HG03139 (cell line): ENCODE measurements at regions not wholly inside any gene's neighbourhood (a gene's known extent, or its start where the extent isn't known, plus 50 kb on each side); places are given as distances from the start of the nearest gene placed in this dataset.
"Not testable (repeated sequence)": the region's sequence is repeated elsewhere in the genome, so short reads cannot be mapped to it uniquely, and the experiment has no call there.

ENCODE experiments used
- ATAC-seq: cut with Tn5 transposase; IDR thresholded peaks from one replicate; pipeline ENCODE4 v1.9.1; 2021; ENCODE audit not compliant: unreplicated experiment

DNA sequence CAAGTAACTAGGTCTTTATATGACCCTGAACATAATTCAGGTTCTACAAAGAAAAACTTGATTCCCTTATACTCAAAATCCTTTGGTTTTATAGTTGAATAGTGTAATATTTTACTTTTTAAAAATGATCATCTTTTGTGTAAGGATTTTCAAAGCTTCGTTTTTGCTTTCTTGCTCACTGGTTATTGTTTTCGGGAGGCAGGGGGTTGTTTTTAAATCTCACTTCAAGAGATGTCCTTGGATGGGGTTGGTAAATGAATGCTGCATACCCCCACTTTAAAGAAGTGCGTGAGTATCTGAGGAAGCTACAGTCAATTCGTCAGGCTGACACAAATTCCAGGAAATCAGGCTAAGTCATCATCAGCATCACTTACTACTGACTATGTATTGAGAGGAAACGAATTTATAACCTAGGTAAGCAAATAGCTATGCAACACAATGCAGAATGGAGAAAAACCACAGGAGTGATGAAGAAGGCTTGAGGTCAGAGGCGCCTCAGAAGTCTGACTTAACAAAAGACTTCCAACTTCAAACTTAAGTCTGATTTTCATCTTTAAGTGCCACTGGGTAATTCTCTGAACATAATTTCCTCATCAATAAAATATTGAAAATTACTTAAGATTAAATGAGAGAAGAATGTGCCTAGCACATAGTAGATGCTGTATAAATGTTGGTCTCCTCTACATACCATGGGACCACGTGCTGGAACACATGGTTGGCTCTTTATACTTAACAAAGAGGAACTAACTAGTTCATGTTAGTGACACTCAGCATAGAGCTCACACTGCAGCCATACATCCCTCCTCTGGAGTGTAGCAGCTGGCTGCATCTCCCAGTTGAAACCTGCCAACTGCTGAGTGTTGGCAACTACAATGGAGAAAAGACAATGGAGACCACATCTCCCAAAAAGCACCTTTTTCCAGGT, 106.0 kb upstream of the KIF2A start:
- ATAC-seq = no peak

DNA sequence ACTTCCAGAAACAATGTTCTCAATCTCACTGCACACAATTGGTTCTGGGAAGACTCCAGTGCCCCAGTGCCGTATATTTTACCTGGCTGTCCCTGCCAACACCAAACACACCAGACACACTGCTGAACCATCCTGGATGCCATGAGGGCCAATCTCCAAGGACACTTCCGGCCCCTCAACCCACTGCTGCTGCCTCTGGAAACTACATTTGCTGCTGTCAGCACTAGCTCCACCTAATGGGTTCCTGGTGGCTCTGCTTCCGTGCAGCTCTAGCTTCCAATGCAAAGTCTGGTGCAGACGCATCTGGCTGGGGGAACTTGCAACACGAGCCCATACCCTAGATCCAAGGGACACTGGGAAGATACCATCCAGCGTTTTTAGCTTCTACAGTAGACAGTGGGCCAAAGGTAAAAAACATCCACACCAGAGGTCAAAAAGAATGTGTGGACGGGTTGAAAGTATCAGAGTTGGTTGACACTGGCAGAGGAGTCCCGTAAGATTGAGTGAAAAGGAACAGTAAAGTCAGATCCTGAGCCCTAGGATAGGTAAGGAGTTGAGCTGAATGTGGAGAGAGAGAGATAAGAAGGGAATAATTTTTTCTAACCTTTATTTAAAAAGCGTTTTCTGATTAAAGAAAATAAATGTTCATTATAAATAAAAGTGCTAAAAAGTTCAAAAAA, 99.7 kb upstream of the KIF2A start:
- no peak for ATAC-seq

DNA sequence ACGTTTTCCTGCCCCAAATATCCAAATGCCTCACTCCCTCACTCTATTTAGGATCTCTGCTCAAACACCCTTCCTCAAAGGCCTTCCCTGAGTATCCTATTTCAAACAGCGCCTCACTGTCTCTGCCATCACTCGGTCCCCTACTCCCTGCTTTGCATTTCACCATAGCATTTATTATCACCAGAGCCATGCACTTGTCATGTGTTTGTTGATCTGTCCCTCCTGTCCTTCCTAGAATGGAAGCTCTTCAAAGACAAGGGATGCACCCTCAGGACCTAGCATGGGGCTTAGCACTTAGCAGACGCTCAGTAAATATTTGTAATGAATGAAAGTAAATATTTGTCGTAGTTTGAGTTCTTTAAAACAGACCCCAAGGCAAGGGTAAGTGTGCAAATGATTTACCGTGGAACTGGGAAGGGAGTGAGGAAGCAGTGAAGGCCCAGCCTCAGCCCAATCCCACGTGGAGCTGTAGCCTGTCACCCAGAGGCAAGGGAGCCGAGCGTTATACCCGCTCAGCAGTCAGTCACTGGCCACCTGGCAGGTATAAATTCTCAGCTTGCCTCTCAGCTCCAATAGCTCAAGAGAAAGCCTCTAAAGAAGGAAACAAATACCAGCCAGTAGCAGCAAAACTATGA, 97.7 kb upstream of the KIF2A start:
- no peak for ATAC-seq

DNA sequence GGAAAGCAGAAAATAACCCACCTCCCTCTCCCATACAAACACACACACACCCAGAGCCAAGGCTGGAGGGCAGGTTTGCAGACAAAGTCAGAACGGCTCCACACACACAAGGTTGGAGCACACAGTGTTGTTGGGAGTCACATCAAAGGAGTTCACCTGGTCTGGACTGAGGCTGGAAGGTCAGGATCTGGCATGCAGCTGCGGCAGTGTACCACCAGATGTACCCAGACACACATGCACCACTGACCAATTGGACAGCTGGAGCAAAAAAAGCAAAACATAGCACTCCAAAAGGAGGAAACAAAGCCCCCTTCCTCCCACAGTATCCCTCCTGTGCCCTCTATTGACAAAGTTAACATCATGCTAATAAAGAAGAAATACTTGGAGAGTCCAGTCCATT, 94.6 kb upstream of the KIF2A start:
- no peak for ATAC-seq

DNA sequence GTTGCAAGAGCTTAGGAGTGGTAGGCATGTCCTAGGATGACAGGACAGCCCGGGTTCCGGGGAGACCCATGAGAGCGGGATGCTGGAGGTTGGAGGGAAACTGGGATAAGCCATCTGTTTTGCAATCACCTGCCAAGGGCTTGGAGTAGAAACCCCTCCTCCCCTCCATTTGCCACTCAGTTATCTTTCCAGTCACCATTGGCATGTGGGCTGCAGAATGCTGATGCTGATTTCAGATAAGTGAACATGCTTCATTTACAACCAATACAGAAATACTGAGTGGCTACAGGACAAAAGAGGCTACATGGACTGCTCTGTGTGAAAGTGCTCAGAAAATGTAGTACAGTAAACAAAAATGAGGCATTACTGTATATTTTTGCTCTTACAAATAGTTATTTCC, 93.4 kb upstream of the KIF2A start:
- ATAC-seq = no peak

DNA sequence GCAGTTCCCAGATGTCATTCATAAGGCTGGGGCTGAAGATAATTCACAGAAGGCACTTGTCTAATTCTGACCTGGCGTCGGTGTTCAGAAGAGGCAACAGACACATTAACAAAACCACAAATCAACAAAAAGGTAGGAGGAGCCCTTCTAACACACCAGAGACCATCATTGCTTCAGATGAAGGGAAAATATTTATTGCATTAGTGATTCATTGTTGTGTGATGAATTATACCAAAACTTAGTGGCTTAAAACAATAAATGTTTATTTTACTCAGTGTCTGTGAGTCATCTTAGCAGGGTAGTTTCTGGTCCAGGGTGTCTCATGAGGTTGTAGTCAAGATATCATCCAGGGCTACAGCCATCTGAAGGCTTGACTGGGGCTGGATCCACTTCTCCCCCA, 91.3 kb upstream of the KIF2A start:
- ATAC-seq = no peak

DNA sequence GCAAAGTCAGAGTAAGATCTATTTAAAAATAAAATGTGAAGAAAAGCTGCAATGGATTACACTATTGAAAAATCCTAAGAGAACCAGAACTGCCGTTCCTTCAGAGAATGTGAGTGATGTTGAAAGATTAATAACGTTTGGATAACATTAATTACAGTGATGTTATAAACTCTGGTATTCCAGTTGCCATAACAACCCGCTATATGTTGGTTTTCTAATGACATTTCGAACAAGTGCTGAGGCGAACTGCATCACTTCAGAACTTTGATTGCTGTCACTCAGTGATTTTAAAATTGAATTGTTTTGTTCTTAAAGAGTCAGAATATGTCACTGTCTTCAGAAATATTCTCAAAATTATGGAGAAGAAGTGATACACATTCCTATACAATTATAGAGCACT, 89.4 kb upstream of the KIF2A start:
- ATAC-seq = not testable (repeated sequence)

DNA sequence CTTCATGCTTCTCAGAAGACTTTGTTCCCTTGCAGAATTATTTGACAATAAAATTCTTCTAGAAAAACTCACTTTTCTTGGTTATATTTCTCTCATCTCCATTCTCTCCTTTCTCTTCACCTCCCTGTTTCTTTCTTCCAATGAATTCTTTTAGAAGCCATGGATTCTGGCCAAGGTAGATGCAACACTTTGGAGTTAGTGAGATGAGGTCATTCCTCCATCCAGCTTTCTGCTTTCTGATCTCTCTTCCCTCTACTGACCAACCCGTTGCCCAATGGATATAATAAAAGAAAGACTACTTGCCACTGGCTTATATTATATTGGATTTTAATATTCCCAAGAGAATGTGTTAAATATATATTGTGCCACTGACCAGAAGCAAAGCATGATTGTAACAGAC, 88.9 kb upstream of the KIF2A start:
- ATAC-seq = not testable (repeated sequence)

DNA sequence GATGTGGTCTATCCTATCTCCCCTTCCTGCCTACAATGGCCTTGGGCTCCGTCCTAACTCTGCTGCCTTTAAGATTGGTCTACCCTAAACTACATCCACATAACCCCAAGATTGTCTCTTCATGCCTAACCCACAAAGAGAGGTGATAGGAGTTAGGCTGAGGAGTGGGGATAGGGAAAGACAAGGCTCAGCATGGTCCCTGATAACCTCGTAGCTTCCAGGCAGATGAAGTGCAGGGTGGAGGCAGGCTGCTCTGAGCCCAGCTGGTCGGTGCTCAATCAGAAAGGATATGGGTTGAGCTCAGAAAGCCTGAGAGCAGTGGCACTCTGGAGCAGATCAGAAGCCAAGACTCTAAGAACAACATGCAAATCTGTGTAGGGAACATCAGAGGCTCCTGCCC, 87.1 kb upstream of the KIF2A start:
- ATAC-seq = not testable (repeated sequence)

DNA sequence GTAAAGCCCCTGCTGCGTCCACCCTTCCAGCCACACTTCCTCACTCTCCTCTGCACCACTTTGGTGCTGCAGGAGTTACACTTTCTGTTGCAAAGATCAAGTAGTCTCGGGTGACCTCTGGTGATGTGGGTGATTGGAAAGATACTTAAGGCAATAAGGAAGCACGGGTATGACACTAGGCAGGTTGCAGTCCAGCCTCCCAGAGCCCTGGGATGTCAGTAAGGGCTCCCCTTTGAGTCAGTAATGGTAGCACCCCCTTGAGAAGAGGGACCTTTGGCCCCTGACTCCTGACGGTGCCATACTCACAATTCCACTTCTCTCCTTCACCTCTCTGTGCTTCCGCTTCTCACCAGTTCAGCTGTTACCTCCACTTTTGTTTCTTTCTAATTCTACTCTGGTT, 84.1 kb upstream of the KIF2A start:
- ATAC-seq = not testable (repeated sequence)

DNA sequence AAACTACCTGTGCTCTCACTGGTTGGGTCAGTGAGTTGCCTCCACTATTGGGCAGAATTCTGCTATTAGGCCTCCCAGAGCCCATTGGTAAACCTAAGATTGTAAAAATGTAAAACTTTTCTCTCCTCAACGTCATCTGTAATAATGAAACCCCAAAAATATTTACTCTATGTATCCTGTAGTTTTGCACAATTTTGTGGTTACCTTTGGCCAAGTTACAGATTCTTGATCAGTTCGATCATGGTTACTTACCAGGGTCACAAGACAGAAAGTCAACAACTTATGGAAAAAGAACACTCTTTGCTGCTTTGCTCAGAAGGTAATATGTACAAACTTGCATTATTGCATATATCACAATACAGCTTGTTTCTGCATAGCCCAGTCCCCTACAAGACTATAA, 83.7 kb upstream of the KIF2A start:
- not testable (repeated sequence) for ATAC-seq

DNA sequence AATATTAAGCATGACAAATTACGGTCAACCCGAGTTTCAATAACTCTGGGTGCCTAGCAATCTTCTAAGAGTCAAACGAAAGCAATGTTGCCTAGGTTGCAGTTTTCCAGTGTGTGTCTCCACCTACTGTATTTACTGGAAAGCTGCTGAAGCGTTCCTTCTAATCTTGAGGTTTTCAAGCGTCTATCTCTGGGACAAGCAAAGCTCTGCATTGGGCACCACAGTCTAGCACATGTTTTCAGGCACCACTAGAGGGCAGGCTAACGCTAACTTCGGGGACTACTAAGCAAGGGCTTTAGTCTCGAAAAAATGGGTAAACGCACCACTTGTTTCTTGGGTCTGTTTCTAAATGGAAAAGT, 82.7 kb upstream of the KIF2A start:
- ATAC-seq = peak; percentile 91

DNA sequence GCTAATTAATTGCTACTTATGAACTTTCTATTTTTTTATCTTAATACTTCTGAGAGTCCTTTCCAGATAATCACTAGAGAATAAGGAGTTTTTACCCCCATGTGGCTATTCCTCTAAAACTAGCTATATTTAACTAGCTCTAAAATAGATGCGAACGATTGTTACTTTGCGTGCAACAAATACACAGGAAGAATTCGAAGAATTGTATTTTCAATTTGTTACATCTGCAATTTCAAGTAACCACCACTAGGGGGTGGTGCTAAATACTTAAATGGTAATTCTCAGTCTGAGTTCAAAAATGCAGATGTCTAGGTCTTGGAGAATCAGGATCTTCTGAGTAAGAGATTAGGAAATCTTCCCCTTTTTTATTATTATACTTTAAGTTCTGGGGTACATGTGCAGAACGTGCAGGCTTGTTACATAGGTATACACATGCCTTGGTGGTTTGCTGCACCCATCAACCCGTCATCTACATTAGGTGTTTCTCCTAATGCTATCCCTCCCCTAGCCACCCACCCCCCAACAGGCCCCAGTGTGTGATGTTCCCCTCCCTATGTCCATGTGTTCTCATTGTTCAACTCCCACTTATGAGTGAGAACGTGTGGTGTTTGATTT, 80.9 kb upstream of the KIF2A start:
- not testable (repeated sequence) for ATAC-seq

DNA sequence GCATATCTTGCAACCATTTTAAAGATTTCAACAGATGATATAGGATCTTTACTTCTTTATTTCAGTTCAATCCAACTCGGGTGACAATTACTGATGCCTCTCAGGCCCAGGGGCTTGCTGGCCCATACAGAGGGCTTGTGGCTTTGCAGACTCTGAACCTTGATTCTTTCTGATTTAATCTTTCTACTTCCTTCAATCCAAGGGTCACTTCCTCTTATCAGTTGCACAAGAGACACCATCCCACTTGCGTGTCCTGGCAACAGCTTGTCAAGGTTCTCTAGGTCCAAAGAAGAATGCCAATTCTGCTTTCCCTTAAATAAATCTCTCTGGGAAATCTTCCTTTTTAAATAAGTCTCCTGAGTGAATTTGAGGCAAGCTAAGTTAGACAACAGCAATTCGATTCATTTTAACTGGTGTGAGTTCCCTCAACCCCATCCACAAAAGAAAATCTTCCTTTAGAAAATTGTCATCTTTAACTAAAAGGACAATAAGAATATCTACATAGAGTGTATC, 75.1 kb upstream of the KIF2A start:
- not testable (repeated sequence) for ATAC-seq

DNA sequence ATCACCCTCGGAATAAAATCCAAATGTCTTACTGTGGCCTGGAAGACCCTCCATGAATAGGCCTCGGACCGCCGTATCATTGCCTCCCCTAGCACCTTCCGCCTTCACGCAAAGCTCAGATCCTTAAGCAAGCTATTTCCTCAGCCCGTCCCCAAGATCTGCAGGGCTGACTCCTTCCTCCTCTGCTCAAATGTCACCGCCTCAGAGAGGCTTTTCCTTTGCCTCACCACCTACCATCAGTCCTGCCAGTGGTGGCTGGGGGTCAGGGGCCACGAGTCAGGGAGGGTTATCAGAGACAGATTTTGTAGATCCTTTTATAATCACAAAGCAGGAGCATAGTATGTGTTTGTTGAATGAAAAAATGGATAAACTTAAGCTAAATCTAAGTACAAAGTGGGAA, 74.4 kb upstream of the KIF2A start:
- no peak for ATAC-seq

DNA sequence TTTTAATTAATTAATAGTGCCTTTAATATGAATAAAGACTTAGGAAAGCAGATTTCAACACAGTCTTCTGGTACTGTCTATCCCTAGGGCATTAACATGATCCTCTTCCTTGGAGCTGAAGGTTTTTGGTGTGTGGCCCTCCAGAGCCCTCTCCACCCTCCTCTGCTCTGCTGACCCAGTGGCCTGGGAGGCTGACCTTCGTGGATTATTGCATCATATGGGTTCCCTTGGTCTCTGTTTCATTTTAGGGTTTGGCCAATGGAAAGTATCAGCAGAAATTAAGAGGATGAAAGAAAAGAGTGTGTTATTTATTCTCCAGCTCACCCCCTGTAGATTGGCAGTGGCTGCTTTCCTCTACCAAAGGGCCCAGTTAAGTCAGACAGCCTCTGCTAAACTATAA, 73.8 kb upstream of the KIF2A start:
- ATAC-seq = not testable (repeated sequence)

DNA sequence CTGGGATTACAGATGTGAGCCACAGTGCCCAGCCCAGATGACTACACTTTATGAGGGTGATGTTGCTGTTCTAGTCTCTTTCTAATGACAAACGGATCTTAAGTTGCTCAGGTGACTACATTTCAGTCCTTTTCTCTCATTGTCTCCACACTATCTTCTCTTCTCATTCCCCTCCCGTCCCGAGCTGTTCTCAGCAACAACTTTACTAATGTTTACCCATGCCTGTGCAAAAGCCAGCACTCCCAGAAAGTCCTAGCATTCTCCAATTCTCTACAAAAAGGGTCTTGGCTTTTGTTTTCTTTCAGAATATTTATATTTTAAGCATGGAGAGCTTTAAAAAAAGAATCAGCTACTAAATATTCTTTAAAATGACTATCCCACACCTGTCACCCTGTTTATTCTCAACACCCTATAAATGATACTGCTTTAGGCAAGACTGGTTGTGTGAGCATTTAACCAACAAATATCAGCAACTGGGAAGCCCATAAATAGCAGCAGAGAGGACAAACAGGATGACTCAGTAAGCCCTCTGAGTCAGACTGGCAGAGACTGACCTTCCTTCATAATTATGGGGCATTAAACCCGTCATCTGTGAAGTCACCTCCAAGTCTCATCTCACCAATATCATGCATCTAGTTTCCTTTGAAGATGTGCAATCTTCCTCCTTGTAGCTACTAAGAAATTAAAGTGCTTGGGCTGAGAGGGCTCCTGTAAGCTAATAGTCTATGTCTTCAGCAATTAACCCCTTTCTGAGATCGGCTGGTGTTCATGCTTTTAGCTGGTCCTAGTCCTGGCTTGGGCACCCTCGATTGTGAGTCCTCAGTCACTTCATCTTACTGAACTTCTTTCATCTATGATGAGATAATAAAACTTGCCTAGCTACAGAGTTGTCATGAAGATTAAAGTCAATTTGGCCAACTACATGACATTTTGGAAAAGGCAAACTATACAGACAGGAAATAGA, 72.6 kb upstream of the KIF2A start:
- ATAC-seq = peak; percentile 67

DNA sequence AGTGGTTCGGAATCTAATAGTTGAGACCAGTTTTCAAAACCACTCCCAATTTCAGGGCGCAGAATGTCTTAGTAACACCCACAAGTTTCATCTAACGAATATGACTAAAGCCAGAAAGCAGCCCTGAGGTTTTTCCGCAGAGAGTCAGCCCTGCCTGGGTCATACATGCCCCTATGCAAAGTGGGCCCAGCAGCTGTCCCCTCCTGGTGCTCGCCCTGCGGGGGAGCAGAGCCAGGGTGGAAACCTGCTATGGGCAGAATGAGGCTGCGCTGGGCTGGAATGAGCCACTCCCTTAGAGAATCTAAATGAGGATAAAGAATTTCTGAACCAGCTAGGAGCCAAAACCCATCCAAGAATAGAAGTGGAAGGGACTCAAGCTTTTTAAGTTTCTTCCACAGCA, 69.4 kb upstream of the KIF2A start:
- ATAC-seq = not testable (repeated sequence)

DNA sequence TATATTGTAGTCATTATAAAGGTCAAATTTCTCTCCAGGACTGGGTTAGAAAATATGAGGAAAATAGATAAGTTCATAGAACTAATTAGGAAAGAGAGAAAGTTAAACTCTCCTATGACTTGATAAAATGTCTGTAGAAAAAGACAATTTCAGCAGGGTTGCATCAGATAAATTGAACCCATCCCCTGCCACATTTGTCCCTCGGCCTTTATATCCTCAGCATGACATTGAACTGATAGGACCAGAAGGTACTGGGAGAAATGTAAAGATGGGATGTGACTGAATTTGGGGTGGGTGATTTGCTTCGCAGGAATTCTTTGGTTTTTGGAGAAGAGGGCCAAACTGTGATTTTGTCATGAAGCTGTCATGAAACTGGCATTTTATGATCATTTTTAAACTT, 68.1 kb upstream of the KIF2A start:
- ATAC-seq = not testable (repeated sequence)

DNA sequence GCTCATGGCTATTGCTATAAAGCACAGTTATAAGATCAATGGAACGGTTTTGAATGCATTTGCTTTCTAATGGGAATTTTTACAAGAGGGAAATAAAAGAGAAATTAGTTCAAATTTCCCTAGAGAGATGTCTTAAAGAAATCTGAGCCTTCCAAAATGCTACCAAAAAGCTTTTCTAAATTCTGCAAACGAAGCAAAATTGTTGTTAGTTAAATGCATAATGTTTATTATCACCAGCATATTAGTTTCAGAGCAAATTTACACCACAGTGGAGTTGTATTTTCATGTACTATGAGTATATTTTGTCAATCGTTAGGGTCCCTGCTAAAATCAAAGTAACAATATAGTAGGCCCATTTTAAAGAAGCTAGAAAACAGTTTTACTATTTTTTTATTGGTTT, 67.4 kb upstream of the KIF2A start:
- not testable (repeated sequence) for ATAC-seq
